ENCODE measurements at regions not wholly inside any gene's neighbourhood (a gene's known extent, or its start where the extent isn't known, plus 50 kb on each side); places are given as distances from the start of the nearest gene placed in this dataset.

DNA sequence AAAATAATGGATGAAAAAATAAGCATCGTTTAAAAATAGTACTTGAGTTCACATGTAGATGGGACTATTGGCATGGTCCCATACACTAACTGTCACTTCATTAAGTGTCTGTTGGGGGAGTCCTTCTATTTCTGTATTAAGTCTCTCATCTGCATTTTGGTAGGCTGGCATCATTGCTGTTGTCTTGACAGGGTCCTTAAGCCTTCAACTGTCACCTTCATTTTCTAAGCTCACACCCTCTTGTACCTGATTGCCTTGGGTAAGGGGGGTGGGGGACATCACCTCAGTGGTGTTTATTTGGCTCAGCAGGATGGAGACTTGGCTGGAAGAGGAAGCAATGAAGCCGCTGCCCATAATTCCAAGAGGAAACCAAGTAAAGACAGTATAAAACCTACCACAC, 202.0 kb upstream of the VEPH1 start:
- H3K79me2 ChIP-seq (ENCODE audit: low read length): no peaks in the 10 kb centered on the region
- H3K4me3 ChIP-seq (ENCODE audit: low read length): no peak overlapping the region
- H4K20me1 ChIP-seq (ENCODE audit: insufficient read depth, low read depth, low read length): no peaks in the 10 kb centered on the region
- no peak overlapping the region for H3K9ac ChIP-seq (ENCODE audit: low read length)
- DNase-seq: no peak
- H2AFZ ChIP-seq (ENCODE audit: low read length): no peak overlapping the region
- H3K27me3 ChIP-seq (ENCODE audit: low read length): no peaks in the 10 kb centered on the region
- no peaks in the 10 kb centered on the region for H3K9me3 ChIP-seq (ENCODE audit: low read length)
- H3K36me3 ChIP-seq (ENCODE audit: insufficient read depth, low read length): no peaks in the 10 kb centered on the region
- H3K4me2 ChIP-seq (ENCODE audit: low read depth, low read length, poor library complexity, severe bottlenecking): no peak overlapping the region
- no peaks in the 10 kb centered on the region for H3K4me1 ChIP-seq (ENCODE audit: low read length)
- no peaks in the 10 kb centered on the region for H3K9me2 ChIP-seq (replicated peaks; ENCODE audit: insufficient read depth, low read length)
- H3K27ac ChIP-seq (ENCODE audit: low read length): no peak overlapping the region

- no peaks in the 10 kb centered on the region for H3K9me2 ChIP-seq (replicated peaks; ENCODE audit: insufficient read depth, low read length)
- H3K27ac ChIP-seq (ENCODE audit: low read length): no peak overlapping the region
- no peak overlapping the region for H3K4me2 ChIP-seq (ENCODE audit: low read depth, low read length, poor library complexity, severe bottlenecking)
- H3K9ac ChIP-seq (ENCODE audit: low read length): no peak overlapping the region
- no peak overlapping the region for H3K4me3 ChIP-seq (ENCODE audit: low read length)
- no peaks in the 10 kb centered on the region for H3K36me3 ChIP-seq (ENCODE audit: insufficient read depth, low read length)
- H3K79me2 ChIP-seq (ENCODE audit: low read length): no peaks in the 10 kb centered on the region
- no peaks in the 10 kb centered on the region for H3K4me1 ChIP-seq (ENCODE audit: low read length)
- no peaks in the 10 kb centered on the region for H3K9me3 ChIP-seq (ENCODE audit: low read length)
- DNase-seq: peak; percentile 45
- no peaks in the 10 kb centered on the region for H4K20me1 ChIP-seq (ENCODE audit: insufficient read depth, low read depth, low read length)
- H2AFZ ChIP-seq (ENCODE audit: low read length): no peak overlapping the region
- no peaks in the 10 kb centered on the region for H3K27me3 ChIP-seq (ENCODE audit: low read length)
These were observed 197.2 kb upstream of the VEPH1 start for GRCh38 chr3:157700405-157700804.

DNA sequence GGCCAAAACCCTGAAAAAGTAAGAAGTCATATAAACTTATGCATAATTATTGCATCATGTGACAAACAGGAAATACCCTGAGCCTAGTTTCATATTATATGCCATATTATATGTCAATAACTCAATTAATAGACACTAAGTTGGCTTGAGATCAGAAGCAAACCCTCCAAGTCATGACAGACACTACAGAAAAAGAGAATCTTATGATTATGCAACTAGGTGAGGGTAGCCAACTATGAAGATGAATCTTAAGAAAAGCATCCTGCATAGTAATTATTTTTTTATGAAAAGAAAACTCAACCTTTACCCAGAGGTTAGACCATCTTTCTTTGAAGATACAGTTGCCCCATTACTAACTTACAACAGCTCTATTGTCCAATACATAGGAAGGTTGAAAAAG, 192.4 kb upstream of the VEPH1 start:
- Histone ChIP-seq H3K4me1 (ENCODE audit: low read length) (no peaks in the 10 kb centered on the region), H3K4me3 (ENCODE audit: low read length) (no peak overlapping the region), H3K9me3 (ENCODE audit: low read length) (no peaks in the 10 kb centered on the region), H2AFZ (ENCODE audit: low read length) (no peak overlapping the region), H3K79me2 (ENCODE audit: low read length) (no peaks in the 10 kb centered on the region), H3K27me3 (ENCODE audit: low read length) (no peaks in the 10 kb centered on the region), H3K9me2 (replicated peaks; ENCODE audit: insufficient read depth, low read length) (no peaks in the 10 kb centered on the region), H3K36me3 (ENCODE audit: insufficient read depth, low read length) (no peaks in the 10 kb centered on the region), H3K27ac (ENCODE audit: low read length) (no peak overlapping the region), H3K9ac (ENCODE audit: low read length) (no peak overlapping the region), H4K20me1 (ENCODE audit: insufficient read depth, low read depth, low read length) (no peaks in the 10 kb centered on the region), H3K4me2 (ENCODE audit: low read depth, low read length, poor library complexity, severe bottlenecking) (no peak overlapping the region)
- DNase-seq: no peak

DNA sequence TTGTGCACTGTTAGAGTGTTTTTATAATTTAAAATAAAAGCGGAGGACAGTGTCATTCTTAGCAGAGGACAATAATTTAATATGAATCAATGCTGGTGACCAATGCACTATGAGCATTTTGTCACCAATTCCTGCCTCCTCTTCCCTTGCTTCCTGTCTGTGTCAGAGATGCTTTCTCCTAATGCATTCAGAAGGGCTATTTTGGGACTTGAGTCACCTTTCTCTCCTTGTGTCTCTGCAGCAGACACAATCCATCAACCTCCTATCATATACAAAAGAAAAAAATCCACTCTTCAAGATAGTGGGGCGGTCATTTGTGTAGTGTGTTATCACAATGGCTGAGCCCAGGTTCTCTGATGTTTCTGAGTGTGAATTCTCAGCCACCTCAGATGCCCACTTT, 191.9 kb upstream of the VEPH1 start:
- Histone ChIP-seq H3K9ac (ENCODE audit: low read length) (no peak overlapping the region), H3K9me2 (replicated peaks; ENCODE audit: insufficient read depth, low read length) (no peaks in the 10 kb centered on the region), H3K9me3 (ENCODE audit: low read length) (no peaks in the 10 kb centered on the region), H4K20me1 (ENCODE audit: insufficient read depth, low read depth, low read length) (no peaks in the 10 kb centered on the region), H3K4me3 (ENCODE audit: low read length) (no peak overlapping the region), H3K4me2 (ENCODE audit: low read depth, low read length, poor library complexity, severe bottlenecking) (no peak overlapping the region), H3K36me3 (ENCODE audit: insufficient read depth, low read length) (no peaks in the 10 kb centered on the region), H3K4me1 (ENCODE audit: low read length) (no peaks in the 10 kb centered on the region), H3K27ac (ENCODE audit: low read length) (no peak overlapping the region), H3K79me2 (ENCODE audit: low read length) (no peaks in the 10 kb centered on the region), H2AFZ (ENCODE audit: low read length) (no peak overlapping the region), H3K27me3 (ENCODE audit: low read length) (no peaks in the 10 kb centered on the region)
- peak; percentile 10 for DNase-seq

GRCh38 chr3:157693762-157694161, 190.5 kb upstream of the VEPH1 start:
- H3K36me3 ChIP-seq (ENCODE audit: insufficient read depth, low read length): no peaks in the 10 kb centered on the region
- no peak overlapping the region for H3K27ac ChIP-seq (ENCODE audit: low read length)
- no peak for DNase-seq
- no peaks in the 10 kb centered on the region for H3K9me2 ChIP-seq (replicated peaks; ENCODE audit: insufficient read depth, low read length)
- H3K9me3 ChIP-seq (ENCODE audit: low read length): no peaks in the 10 kb centered on the region
- H4K20me1 ChIP-seq (ENCODE audit: insufficient read depth, low read depth, low read length): no peaks in the 10 kb centered on the region
- no peaks in the 10 kb centered on the region for H3K27me3 ChIP-seq (ENCODE audit: low read length)
- H3K79me2 ChIP-seq (ENCODE audit: low read length): no peaks in the 10 kb centered on the region
- no peak overlapping the region for H3K4me2 ChIP-seq (ENCODE audit: low read depth, low read length, poor library complexity, severe bottlenecking)
- H3K9ac ChIP-seq (ENCODE audit: low read length): no peak overlapping the region
- no peak overlapping the region for H3K4me3 ChIP-seq (ENCODE audit: low read length)
- H2AFZ ChIP-seq (ENCODE audit: low read length): no peak overlapping the region
- H3K4me1 ChIP-seq (ENCODE audit: low read length): no peaks in the 10 kb centered on the region

DNA sequence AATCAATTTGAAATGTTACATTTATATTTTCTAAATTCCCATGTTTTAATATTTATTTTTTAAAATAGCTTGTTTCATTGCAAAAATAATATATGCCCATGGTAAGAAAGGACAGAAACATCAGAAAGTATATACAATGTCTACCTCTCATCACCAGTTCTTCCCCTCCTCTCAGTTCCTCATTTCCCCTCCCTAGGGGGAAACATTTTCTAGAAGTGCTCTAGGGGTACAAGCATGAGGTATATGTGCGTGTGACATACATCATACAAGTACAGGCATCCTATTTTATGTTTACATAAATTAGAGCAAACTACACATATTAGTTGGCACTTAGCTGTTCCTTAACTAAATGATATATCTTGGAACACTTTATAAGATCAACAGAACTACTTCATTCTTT, 189.3 kb upstream of the VEPH1 start:
- peak; percentile 69 for DNase-seq
- Histone ChIP-seq H4K20me1 (ENCODE audit: insufficient read depth, low read depth, low read length) (no peaks in the 10 kb centered on the region), H3K9ac (ENCODE audit: low read length) (no peak overlapping the region), H3K4me1 (ENCODE audit: low read length) (no peaks in the 10 kb centered on the region), H3K79me2 (ENCODE audit: low read length) (no peaks in the 10 kb centered on the region), H3K9me3 (ENCODE audit: low read length) (no peaks in the 10 kb centered on the region), H3K4me2 (ENCODE audit: low read depth, low read length, poor library complexity, severe bottlenecking) (no peak overlapping the region), H3K4me3 (ENCODE audit: low read length) (no peak overlapping the region), H3K9me2 (replicated peaks; ENCODE audit: insufficient read depth, low read length) (no peaks in the 10 kb centered on the region), H2AFZ (ENCODE audit: low read length) (no peak overlapping the region), H3K36me3 (ENCODE audit: insufficient read depth, low read length) (no peaks in the 10 kb centered on the region), H3K27ac (ENCODE audit: low read length) (no peak overlapping the region), H3K27me3 (ENCODE audit: low read length) (no peaks in the 10 kb centered on the region)

- Histone ChIP-seq H3K4me3 (ENCODE audit: low read length) (no peak overlapping the region), H3K27ac (ENCODE audit: low read length) (no peak overlapping the region), H3K9me3 (ENCODE audit: low read length) (no peaks in the 10 kb centered on the region), H3K4me1 (ENCODE audit: low read length) (peaks cover 3% of the 10 kb centered on the region; the same call in 1 of the 2 replicates), H3K27me3 (ENCODE audit: low read length) (no peaks in the 10 kb centered on the region), H3K36me3 (ENCODE audit: insufficient read depth, low read length) (no peaks in the 10 kb centered on the region), H2AFZ (ENCODE audit: low read length) (no peak overlapping the region), H4K20me1 (ENCODE audit: insufficient read depth, low read depth, low read length) (no peaks in the 10 kb centered on the region), H3K79me2 (ENCODE audit: low read length) (no peaks in the 10 kb centered on the region), H3K9ac (ENCODE audit: low read length) (no peak overlapping the region), H3K4me2 (ENCODE audit: low read depth, low read length, poor library complexity, severe bottlenecking) (no peak overlapping the region), H3K9me2 (replicated peaks; ENCODE audit: insufficient read depth, low read length) (no peaks in the 10 kb centered on the region)
- no peak for DNase-seq
These were observed 180.5 kb upstream of the VEPH1 start for GRCh38 chr3:157683668-157684067.

DNA sequence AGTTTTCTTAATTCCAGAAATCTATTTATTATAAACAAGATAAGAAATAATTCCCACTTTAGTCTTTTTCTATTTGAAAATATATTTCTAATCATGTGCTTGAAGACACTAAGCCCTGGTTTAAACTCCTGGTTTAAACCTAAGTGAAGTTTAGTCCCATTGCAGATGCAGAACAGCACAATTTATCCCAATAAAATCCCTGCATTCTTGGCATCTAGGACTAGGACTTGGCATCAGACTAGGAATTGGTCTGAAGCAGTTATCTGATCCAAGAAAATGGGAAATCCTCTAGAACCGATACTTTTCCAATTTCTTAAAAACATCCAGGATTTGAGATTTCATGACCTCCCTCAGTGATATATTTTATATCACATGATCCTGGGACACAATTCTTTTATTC, 168.8 kb upstream of the VEPH1 start:
- Histone ChIP-seq H3K79me2 (ENCODE audit: low read length) (no peaks in the 10 kb centered on the region), H3K9me2 (replicated peaks; ENCODE audit: insufficient read depth, low read length) (no peaks in the 10 kb centered on the region), H3K4me2 (ENCODE audit: low read depth, low read length, poor library complexity, severe bottlenecking) (no peak overlapping the region)

GRCh38 chr3:157671656-157672055, 168.4 kb upstream of the VEPH1 start:
- Histone ChIP-seq H2AFZ (ENCODE audit: low read length) (no peak overlapping the region), H3K36me3 (ENCODE audit: insufficient read depth, low read length) (no peaks in the 10 kb centered on the region), H3K4me3 (ENCODE audit: low read length) (no peak overlapping the region), H3K4me1 (ENCODE audit: low read length) (no peaks in the 10 kb centered on the region), H3K9me3 (ENCODE audit: low read length) (no peaks in the 10 kb centered on the region), H3K9me2 (replicated peaks; ENCODE audit: insufficient read depth, low read length) (no peaks in the 10 kb centered on the region), H3K27me3 (ENCODE audit: low read length) (no peaks in the 10 kb centered on the region), H3K9ac (ENCODE audit: low read length) (no peak overlapping the region), H3K27ac (ENCODE audit: low read length) (no peak overlapping the region), H4K20me1 (ENCODE audit: insufficient read depth, low read depth, low read length) (no peaks in the 10 kb centered on the region), H3K4me2 (ENCODE audit: low read depth, low read length, poor library complexity, severe bottlenecking) (no peak overlapping the region), H3K79me2 (ENCODE audit: low read length) (no peaks in the 10 kb centered on the region)
- DNase-seq: no peak

More for the DNA sequence above, 168.8 kb upstream of the VEPH1 start:
- H3K36me3 ChIP-seq (ENCODE audit: insufficient read depth, low read length): no peaks in the 10 kb centered on the region
- no peaks in the 10 kb centered on the region for H3K27me3 ChIP-seq (ENCODE audit: low read length)
- no peak overlapping the region for H3K4me3 ChIP-seq (ENCODE audit: low read length)
- no peak overlapping the region for H3K9ac ChIP-seq (ENCODE audit: low read length)
- H3K27ac ChIP-seq (ENCODE audit: low read length): no peak overlapping the region
- DNase-seq: no peak
- no peak overlapping the region for H2AFZ ChIP-seq (ENCODE audit: low read length)
- H3K4me1 ChIP-seq (ENCODE audit: low read length): no peaks in the 10 kb centered on the region
- no peaks in the 10 kb centered on the region for H3K9me3 ChIP-seq (ENCODE audit: low read length)
- H4K20me1 ChIP-seq (ENCODE audit: insufficient read depth, low read depth, low read length): no peaks in the 10 kb centered on the region

Measured in Karpas-422 (cell line).